Panc1 (cell line): ENCODE measurements at regions not wholly inside any gene's neighbourhood (a gene's known extent, or its start where the extent isn't known, plus 50 kb on each side); places are given as distances from the start of the nearest gene placed in this dataset.

Experiments
- ATAC-seq: fragments of 200-7000 bp; cut with Tn5 transposase; 2 replicates; pipeline ENCODE4 v1.9.1; 2020; ENCODE audit warnings: mild to moderate bottlenecking, moderate library complexity
- BruUV-seq: library from RNA; stranded (reverse); fragments of 400-500 nt; replicated peaks from 2 replicates; lab custom pipeline; 2021; lab: Mats Ljungman, UMichigan
- CTCF ChIA-PET: fragments of 300-600 bp; sonication (Branson Sonifier 250); formaldehyde crosslinking; loops from one replicate; lab custom pipeline; 2022; ENCODE audit warnings: antibody characterized with exemption; lab: Charles Lee
- POLR2A ChIA-PET: fragments of 300-600 bp; sonication (Branson Sonifier 250); formaldehyde crosslinking; loops from one replicate; lab custom pipeline; 2022; ENCODE audit warnings: antibody characterized with exemption; lab: Charles Lee
- DNase-seq: peaks from one replicate; pipeline ENCODE4 v3.0.0-alpha.2; 2010; ENCODE audit warnings: low read depth, low spot score
- H3K27ac ChIP-seq: 2 replicates; pipeline ENCODE4 v1.5.1; 2011; ENCODE audit warnings: mild to moderate bottlenecking, low read length, inconsistent platforms
- H3K27me3 ChIP-seq: fragments of 200-500 bp; sonication (Bioruptor generic); 2 replicates; pipeline ENCODE4 v1.6.0; 2014; ENCODE audit warnings: low read length, inconsistent platforms; ENCODE audit not compliant: control insufficient read depth, insufficient read depth
- H3K36me3 ChIP-seq: fragments of 200-500 bp; sonication (Bioruptor generic); 2 replicates; pipeline ENCODE4 v1.5.1; 2014; ENCODE audit warnings: inconsistent platforms, mild to moderate bottlenecking, low read length, moderate library complexity; ENCODE audit not compliant: control insufficient read depth, insufficient read depth
- H3K4me1 ChIP-seq: 2 replicates; pipeline ENCODE4 v1.5.1; 2011; ENCODE audit warnings: inconsistent platforms, mild to moderate bottlenecking, low read length, moderate library complexity; ENCODE audit not compliant: control insufficient read depth, insufficient read depth
- H3K4me3 ChIP-seq, 2 experiments: 2 replicates each; pipeline ENCODE4 v1.5.1; 2011 to 2012; ENCODE audit warnings: low read depth in 2 of 2, low read length in 2 of 2, mild to moderate bottlenecking in 2 of 2, inconsistent platforms in 1 of 2, moderate library complexity in 1 of 2
- H3K9me3 ChIP-seq: fragments of 200-500 bp; sonication (Bioruptor generic); 2 replicates; pipeline ENCODE4 v1.5.1; 2014; ENCODE audit warnings: low read depth, mild to moderate bottlenecking, inconsistent platforms, low read length, moderate library complexity; ENCODE audit not compliant: control insufficient read depth, insufficient read depth
- CTCF ChIP-seq: fragments of 450-650 bp; IDR thresholded peaks from 2 replicates; pipeline ENCODE4 v1.5.1; 2017; ENCODE audit warnings: mild to moderate bottlenecking
- POLR2AphosphoS5 ChIP-seq: IDR thresholded peaks from 2 replicates; pipeline ENCODE4 v1.6.1; 2012; ENCODE audit warnings: mild to moderate bottlenecking, low read depth, low read length, moderate library complexity
- REST ChIP-seq, 2 experiments: IDR thresholded peaks; 2 replicates each; pipeline ENCODE4 v1.6.1; 2011 to 2012; ENCODE audit warnings: low read depth in 2 of 2, control low read depth in 1 of 2, low read length in 1 of 2, mild to moderate bottlenecking in 1 of 2, moderate library complexity in 1 of 2; ENCODE audit not compliant: insufficient read depth in 1 of 2
- SIN3A ChIP-seq: IDR thresholded peaks from 2 replicates; pipeline ENCODE4 v1.6.1; 2012; ENCODE audit warnings: low read depth, mild to moderate bottlenecking, low read length, moderate library complexity, borderline replicate concordance; ENCODE audit not compliant: insufficient read depth
- TCF7L2 ChIP-seq: IDR thresholded peaks from 2 replicates; pipeline ENCODE4 v1.6.1; 2011; ENCODE audit warnings: mild to moderate bottlenecking, low read depth, low read length, inconsistent platforms
- in situ Hi-C: cut with HindIII; loops from 2 replicates; pipeline ENCODE4 v1.10.0; 2016; ENCODE audit warnings: low sequenced_read_pairs, low pct_unique_long_range_greater_than_20kb
- intact Hi-C: fragments of 100-400 bp; cut with micrococcal nuclease; formaldehyde crosslinking; loops from one replicate; pipeline ENCODE4 v1.10.0; 2022; ENCODE audit not compliant: unreplicated experiment

- Histone ChIP-seq H3K9me3 (no peaks in the 10 kb centered on the region), H3K27me3 (no peaks in the 10 kb centered on the region), H3K4me3 (no peak overlapping the region), H3K4me1 (no peaks in the 10 kb centered on the region), H3K36me3 (no peaks in the 10 kb centered on the region), H3K27ac (no peak overlapping the region)
- no TSS peak for BruUV-seq
- no peak for DNase-seq
- POLR2A ChIA-PET, result no interaction called here
- no peak for ATAC-seq
- intact Hi-C loops, result no loop called here
- CTCF ChIA-PET, result no interaction called here
- no peak for TF ChIP-seq REST (IDR thresholded peaks at IDR 0.05; ENCODE audit: insufficient read depth in 1 of 2, low read depth in 2 of 2, low read length in 1 of 2)
- TF ChIP-seq POLR2AphosphoS5, result no peak
- TF ChIP-seq SIN3A, result no peak
- no peak for TF ChIP-seq TCF7L2
- TF ChIP-seq CTCF, result no peak
- in situ Hi-C loops, result no loop called here
Observed at GRCh38 chr6:148291876-148292275, 50.8 kb upstream of the SASH1 start.
